Peyer's patch (tissue), 4 donors: ENCODE measurements at regions not wholly inside any gene's neighbourhood (a gene's known extent, or its start where the extent isn't known, plus 50 kb on each side); places are given as distances from the start of the nearest gene placed in this dataset.

Experiments
- POLR2A ChIP-seq, 2 donors: fragments of 450-650 bp; IDR thresholded peaks; one replicate each; pipeline ENCODE4 v1.5.1; 2017; ENCODE audit warnings: antibody characterized with exemption in 2 of 2, mild to moderate bottlenecking in 2 of 2, moderate library complexity in 2 of 2
- TF ChIP-seq, protein P1 (sequence below), 6 experiments: fragments of 450-650 bp in 4 of 6; fragments of 200-600 bp in 2 of 6; sonication (generic) in 1 of 6; IDR thresholded peaks; one replicate each; pipeline ENCODE4 v1.5.1; 2017 to 2019; ENCODE audit warnings: antibody characterized with exemption in 6 of 6, mild to moderate bottlenecking in 3 of 6, moderate library complexity in 1 of 6

DNA sequence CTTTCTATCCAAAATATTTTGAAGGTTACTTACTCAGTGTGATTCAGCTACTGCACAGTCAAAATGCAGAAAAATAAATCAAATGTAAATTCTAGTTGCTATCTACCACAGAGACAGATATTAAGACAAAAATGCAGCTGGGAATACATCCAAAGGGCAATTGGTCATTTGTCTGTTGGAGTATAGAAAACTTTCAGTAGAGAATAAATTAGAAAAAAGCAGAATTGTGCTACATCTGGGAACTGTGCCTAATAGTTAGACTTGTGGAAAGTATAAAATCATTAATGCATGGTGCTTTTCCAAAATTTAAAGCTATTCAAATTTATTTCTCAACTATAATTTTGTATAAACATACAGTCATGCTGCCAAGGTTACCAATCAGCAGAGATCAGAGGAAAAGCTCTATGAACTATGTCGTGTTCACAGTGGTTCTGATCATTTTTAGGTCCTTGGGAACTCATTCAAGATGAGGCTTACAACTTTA is 1635.8 kb downstream of the PCDH9 start:
- TF ChIP-seq, protein P1, sequence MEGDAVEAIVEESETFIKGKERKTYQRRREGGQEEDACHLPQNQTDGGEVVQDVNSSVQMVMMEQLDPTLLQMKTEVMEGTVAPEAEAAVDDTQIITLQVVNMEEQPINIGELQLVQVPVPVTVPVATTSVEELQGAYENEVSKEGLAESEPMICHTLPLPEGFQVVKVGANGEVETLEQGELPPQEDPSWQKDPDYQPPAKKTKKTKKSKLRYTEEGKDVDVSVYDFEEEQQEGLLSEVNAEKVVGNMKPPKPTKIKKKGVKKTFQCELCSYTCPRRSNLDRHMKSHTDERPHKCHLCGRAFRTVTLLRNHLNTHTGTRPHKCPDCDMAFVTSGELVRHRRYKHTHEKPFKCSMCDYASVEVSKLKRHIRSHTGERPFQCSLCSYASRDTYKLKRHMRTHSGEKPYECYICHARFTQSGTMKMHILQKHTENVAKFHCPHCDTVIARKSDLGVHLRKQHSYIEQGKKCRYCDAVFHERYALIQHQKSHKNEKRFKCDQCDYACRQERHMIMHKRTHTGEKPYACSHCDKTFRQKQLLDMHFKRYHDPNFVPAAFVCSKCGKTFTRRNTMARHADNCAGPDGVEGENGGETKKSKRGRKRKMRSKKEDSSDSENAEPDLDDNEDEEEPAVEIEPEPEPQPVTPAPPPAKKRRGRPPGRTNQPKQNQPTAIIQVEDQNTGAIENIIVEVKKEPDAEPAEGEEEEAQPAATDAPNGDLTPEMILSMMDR (IDR thresholded peaks at IDR 0.05), result no peak
- no peak for TF ChIP-seq POLR2A (IDR thresholded peaks at IDR 0.05)
